ENCODE measurements at regions not wholly inside any gene's neighbourhood (a gene's known extent, or its start where the extent isn't known, plus 50 kb on each side); places are given as distances from the start of the nearest gene placed in this dataset.
A peak's percentile ranks its signal among the peaks of the same experiment; 100 is the strongest.

GRCh38 chr3:180743813-180744590, 64.7 kb upstream of the CCDC39 start:
- no peak for FAIRE-seq
- Histone ChIP-seq H3K4me1 (ENCODE audit: control insufficient read depth in 2 of 3, insufficient read depth in 2 of 3, low read depth in 1 of 3, low read length in 3 of 3) (no peaks in the 10 kb centered on the region), H3K9ac (ENCODE audit: low read length in 3 of 3) (no peak overlapping the region), H3K27me3 (ENCODE audit: control insufficient read depth, insufficient read depth, low read length) (no peaks in the 10 kb centered on the region), H3K4me3 (ENCODE audit: low read length in 3 of 3) (no peak overlapping the region), H3K9me3 (ENCODE audit: control insufficient read depth in 2 of 3, insufficient read depth in 1 of 3, low read length in 3 of 3) (no peaks in the 10 kb centered on the region), H3K27ac (ENCODE audit: low read depth in 2 of 2, low read length in 2 of 2) (no peak overlapping the region), H3K36me3 (ENCODE audit: control insufficient read depth in 2 of 3, insufficient read depth in 3 of 3, low read length in 3 of 3) (no peaks in the 10 kb centered on the region)
- peak in 3 of 5 donors; percentile 12 to 38 (median 24) for DNase-seq
- TF ChIP-seq, protein P1, sequence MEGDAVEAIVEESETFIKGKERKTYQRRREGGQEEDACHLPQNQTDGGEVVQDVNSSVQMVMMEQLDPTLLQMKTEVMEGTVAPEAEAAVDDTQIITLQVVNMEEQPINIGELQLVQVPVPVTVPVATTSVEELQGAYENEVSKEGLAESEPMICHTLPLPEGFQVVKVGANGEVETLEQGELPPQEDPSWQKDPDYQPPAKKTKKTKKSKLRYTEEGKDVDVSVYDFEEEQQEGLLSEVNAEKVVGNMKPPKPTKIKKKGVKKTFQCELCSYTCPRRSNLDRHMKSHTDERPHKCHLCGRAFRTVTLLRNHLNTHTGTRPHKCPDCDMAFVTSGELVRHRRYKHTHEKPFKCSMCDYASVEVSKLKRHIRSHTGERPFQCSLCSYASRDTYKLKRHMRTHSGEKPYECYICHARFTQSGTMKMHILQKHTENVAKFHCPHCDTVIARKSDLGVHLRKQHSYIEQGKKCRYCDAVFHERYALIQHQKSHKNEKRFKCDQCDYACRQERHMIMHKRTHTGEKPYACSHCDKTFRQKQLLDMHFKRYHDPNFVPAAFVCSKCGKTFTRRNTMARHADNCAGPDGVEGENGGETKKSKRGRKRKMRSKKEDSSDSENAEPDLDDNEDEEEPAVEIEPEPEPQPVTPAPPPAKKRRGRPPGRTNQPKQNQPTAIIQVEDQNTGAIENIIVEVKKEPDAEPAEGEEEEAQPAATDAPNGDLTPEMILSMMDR (IDR thresholded peaks at IDR 0.05; ENCODE audit: borderline replicate concordance, extremely low read depth, insufficient read depth), result no peak
- intact Hi-C loops (cut with DNase I), result no loop called here

GRCh38 chr3:180747805-180748361, 68.6 kb upstream of the CCDC39 start:
- TF ChIP-seq, protein P1 (IDR thresholded peaks at IDR 0.05; ENCODE audit: borderline replicate concordance, extremely low read depth, insufficient read depth), result no peak
- intact Hi-C loops (cut with DNase I), result no loop called here
- H3K27ac ChIP-seq (ENCODE audit: low read depth in 2 of 2, low read length in 2 of 2), result no peak overlapping the region
- no peak for FAIRE-seq
- H3K9ac ChIP-seq (ENCODE audit: low read length in 3 of 3), result no peak overlapping the region
- H3K27me3 ChIP-seq (ENCODE audit: control insufficient read depth, insufficient read depth, low read length), result no peaks in the 10 kb centered on the region
- no peaks in the 10 kb centered on the region for H3K9me3 ChIP-seq (ENCODE audit: control insufficient read depth in 2 of 3, insufficient read depth in 1 of 3, low read length in 3 of 3)
- no peaks in the 10 kb centered on the region for H3K36me3 ChIP-seq (ENCODE audit: control insufficient read depth in 2 of 3, insufficient read depth in 3 of 3, low read length in 3 of 3)
- DNase-seq, result no peak
- H3K4me1 ChIP-seq (ENCODE audit: control insufficient read depth in 2 of 3, insufficient read depth in 2 of 3, low read depth in 1 of 3, low read length in 3 of 3), result no peaks in the 10 kb centered on the region
- no peak overlapping the region for H3K4me3 ChIP-seq (ENCODE audit: low read length in 3 of 3)

DNA sequence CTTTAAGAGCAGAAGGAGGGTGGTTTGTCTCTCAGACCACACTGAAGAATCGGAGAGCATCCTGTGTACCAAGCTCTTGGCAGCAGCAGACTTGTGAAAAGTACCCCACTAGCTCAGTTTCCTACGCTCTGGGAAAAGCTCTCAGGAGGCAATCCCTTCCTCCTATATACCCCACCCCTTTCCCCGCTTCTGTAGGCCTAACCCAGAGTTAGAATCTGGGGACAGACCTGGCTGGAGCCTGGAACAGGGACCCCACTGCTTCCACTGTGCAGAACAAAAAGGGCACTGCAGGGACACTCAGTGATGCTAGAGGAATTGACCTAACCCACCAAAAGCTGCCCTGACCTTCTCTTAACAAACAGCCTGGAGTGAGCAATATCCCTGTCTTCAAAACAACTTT, 70.0 kb upstream of the CCDC39 start:
- Histone ChIP-seq H3K36me3 (ENCODE audit: control insufficient read depth in 2 of 3, insufficient read depth in 3 of 3, low read length in 3 of 3) (no peaks in the 10 kb centered on the region), H3K4me3 (ENCODE audit: low read length in 3 of 3) (no peak overlapping the region), H3K9me3 (ENCODE audit: control insufficient read depth in 2 of 3, insufficient read depth in 1 of 3, low read length in 3 of 3) (no peaks in the 10 kb centered on the region), H3K27ac (ENCODE audit: low read depth in 2 of 2, low read length in 2 of 2) (no peak overlapping the region), H3K27me3 (ENCODE audit: control insufficient read depth, insufficient read depth, low read length) (no peaks in the 10 kb centered on the region), H3K4me1 (ENCODE audit: control insufficient read depth in 2 of 3, insufficient read depth in 2 of 3, low read depth in 1 of 3, low read length in 3 of 3) (no peaks in the 10 kb centered on the region), H3K9ac (ENCODE audit: low read length in 3 of 3) (no peak overlapping the region)
- TF ChIP-seq, protein P1 (IDR thresholded peaks at IDR 0.05; ENCODE audit: borderline replicate concordance, extremely low read depth, insufficient read depth), result no peak
- FAIRE-seq, result no peak
- DNase-seq, result no peak
- intact Hi-C loops (cut with DNase I), result no loop called here
